ENCODE measurements at regions not wholly inside any gene's neighbourhood (a gene's known extent, or its start where the extent isn't known, plus 50 kb on each side); places are given as distances from the start of the nearest gene placed in this dataset.

DNA sequence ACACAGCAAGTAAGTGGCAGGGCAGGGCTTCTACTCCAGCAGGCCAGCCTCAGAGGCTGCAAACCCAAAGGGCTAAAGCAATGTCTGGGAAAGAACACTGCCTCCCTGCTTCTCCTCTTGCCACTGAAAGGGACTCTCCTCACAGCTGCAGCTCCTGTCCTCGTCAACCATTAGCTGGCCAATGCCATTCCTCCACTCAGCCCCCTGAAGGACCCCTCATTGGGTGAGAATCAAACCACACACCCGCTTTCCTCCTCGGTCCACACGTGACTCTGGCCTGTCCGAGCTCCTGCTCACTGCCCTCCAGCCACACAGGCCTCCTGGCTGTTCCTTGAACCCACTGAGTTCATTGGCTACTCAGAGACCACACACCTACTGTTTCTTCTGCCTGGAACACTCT is 253.7 kb upstream of the TLE3 start:
- 17% methylated on average over 5 of the region's 5 CpGs for WGBS (ENCODE audit: insufficient coverage, insufficient replicate concordance, low lambda C conversion rate, missing lambda C conversion rate)
- H3K4me1 ChIP-seq (ENCODE audit: control insufficient read depth, insufficient read depth, low read length) = no peaks in the 10 kb centered on the region
- H4K20me1 ChIP-seq (ENCODE audit: control insufficient read depth, insufficient read depth) = no peaks in the 10 kb centered on the region
- no peak overlapping the region for H3K4me3 ChIP-seq
- DNase-seq (ENCODE audit: low read depth, low spot score) = no peak
- H3K79me2 ChIP-seq (ENCODE audit: control insufficient read depth, insufficient read depth, low read length) = no peaks in the 10 kb centered on the region
- SMC1A ChIA-PET (ENCODE audit: uncharacterized antibody, unreplicated experiment) = no interaction called here
- POLR2A ChIA-PET = no interaction called here
- no peaks in the 10 kb centered on the region for H3K36me3 ChIP-seq (ENCODE audit: control insufficient read depth in 2 of 2, insufficient read depth in 2 of 2, low read length in 1 of 2)
- H3K9me3 ChIP-seq (replicated peaks; ENCODE audit: control insufficient read depth, insufficient read depth, low read length) = no peaks in the 10 kb centered on the region
- H3K9ac ChIP-seq (ENCODE audit: control insufficient read depth, insufficient read depth, low read length) = no peak overlapping the region
- H3K4me2 ChIP-seq (ENCODE audit: control insufficient read depth, insufficient read depth) = no peak overlapping the region
- in situ Hi-C loops (cut with MboI) (no loop called here), intact Hi-C loops (cut with micrococcal nuclease; ENCODE audit: unreplicated experiment) (no loop called here)
- H3K27me3 ChIP-seq (replicated peaks in 1 of 2; ENCODE audit: control insufficient read depth in 2 of 2, insufficient read depth in 2 of 2, low read length in 1 of 2) = peaks cover 6 to 8% of the 10 kb centered on the region in 2 experiments
- no TSS peak for BruUV-seq (replicated peaks)
- no peak overlapping the region for H2AFZ ChIP-seq (ENCODE audit: control insufficient read depth, low read depth, low read length)
- no peak for TF ChIP-seq GATAD2B (conservative IDR thresholded peaks at IDR 0.05; ENCODE audit: low read depth)
- TF ChIP-seq ZNF384 (IDR thresholded peaks at IDR 0.05; ENCODE audit: borderline replicate concordance, low read depth, low read length) = no peak
- CTCF ChIA-PET = interaction anchor here (1.1 kb wide), 1 partner anchor 21 kb away, joined by 3 read pairs; no protein-coding TSS in a partner anchor
- RAD21 ChIA-PET (ENCODE audit: unreplicated experiment) = no interaction called here
- no peak for FAIRE-seq
- no peak for ATAC-seq
- H3K27ac ChIP-seq (ENCODE audit: control insufficient read depth, insufficient read depth) = no peak overlapping the region

DNA sequence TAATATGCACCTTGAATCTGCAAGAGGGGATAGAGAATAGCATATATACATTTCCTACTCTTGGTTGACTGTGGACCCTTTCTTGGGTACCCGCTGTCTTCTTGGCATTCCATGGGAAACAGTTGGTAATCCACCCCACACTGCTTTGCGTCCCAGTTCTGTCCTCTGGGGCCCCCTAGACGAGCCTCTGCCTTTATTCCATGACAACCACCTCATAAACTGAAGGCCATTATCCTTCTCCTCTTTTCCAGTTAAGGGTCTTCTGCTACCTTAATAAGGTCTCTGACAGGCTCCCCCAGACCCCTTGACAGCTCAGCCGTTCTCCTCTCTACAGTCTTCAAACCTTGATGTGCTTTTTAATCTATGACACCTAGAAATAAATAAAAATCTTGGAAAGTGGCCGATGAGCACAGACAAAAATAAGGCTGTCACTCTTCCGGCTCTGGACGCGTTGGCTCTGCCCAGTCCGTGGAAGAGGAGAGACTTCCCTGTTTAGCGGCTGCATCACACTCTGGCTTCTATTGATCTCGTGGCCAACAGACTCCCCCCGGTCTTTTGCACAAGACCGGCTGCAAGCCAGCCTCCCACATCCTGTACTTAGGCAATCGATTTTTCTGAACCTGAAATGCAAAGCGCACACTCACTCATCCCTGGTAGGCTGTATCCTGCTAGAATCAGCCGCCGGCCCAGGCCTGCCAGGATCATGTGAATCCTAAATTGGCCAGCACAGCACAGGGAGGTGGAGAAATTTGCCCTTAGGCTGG is 251.0 kb upstream of the TLE3 start:
- H3K4me1 ChIP-seq (ENCODE audit: control insufficient read depth, insufficient read depth, low read length) = no peaks in the 10 kb centered on the region
- no peaks in the 10 kb centered on the region for H4K20me1 ChIP-seq (ENCODE audit: control insufficient read depth, insufficient read depth)
- no peak for DNase-seq (ENCODE audit: low read depth, low spot score)
- no peak overlapping the region for H3K9ac ChIP-seq (ENCODE audit: control insufficient read depth, insufficient read depth, low read length)
- no peaks in the 10 kb centered on the region for H3K9me3 ChIP-seq (replicated peaks; ENCODE audit: control insufficient read depth, insufficient read depth, low read length)
- ATAC-seq = no peak
- 17% methylated on average over 17 of the region's 17 CpGs for WGBS (ENCODE audit: insufficient coverage, insufficient replicate concordance, low lambda C conversion rate, missing lambda C conversion rate)
- no peak overlapping the region for H2AFZ ChIP-seq (ENCODE audit: control insufficient read depth, low read depth, low read length)
- POLR2A ChIA-PET = no interaction called here
- no TSS peak for BruUV-seq (replicated peaks)
- H3K36me3 ChIP-seq (ENCODE audit: control insufficient read depth in 2 of 2, insufficient read depth in 2 of 2, low read length in 1 of 2) = no peaks in the 10 kb centered on the region
- FAIRE-seq = no peak
- in situ Hi-C loops (cut with MboI) (no loop called here), intact Hi-C loops (cut with micrococcal nuclease; ENCODE audit: unreplicated experiment) (no loop called here)
- SMC1A ChIA-PET (ENCODE audit: uncharacterized antibody, unreplicated experiment) = no interaction called here
- H3K4me3 ChIP-seq = no peak overlapping the region
- H3K79me2 ChIP-seq (ENCODE audit: control insufficient read depth, insufficient read depth, low read length) = no peaks in the 10 kb centered on the region
- H3K27me3 ChIP-seq (replicated peaks in 1 of 2; ENCODE audit: control insufficient read depth in 2 of 2, insufficient read depth in 2 of 2, low read length in 1 of 2) = peaks cover 6% of the 10 kb centered on the region in 2 experiments; a peak in 3 of 4 replicates
- RAD21 ChIA-PET (ENCODE audit: unreplicated experiment) = no interaction called here
- no peak overlapping the region for H3K27ac ChIP-seq (ENCODE audit: control insufficient read depth, insufficient read depth)
- CTCF ChIA-PET = interaction anchor here (0.7 kb wide), 1 partner anchor 13 kb away, joined by 3 read pairs; no protein-coding TSS in a partner anchor
- no peak overlapping the region for H3K4me2 ChIP-seq (ENCODE audit: control insufficient read depth, insufficient read depth)
- no peak for TF ChIP-seq CHD4 (IDR thresholded peaks at IDR 0.05)
- no peak for TF ChIP-seq RAD21 (IDR thresholded peaks at IDR 0.05; ENCODE audit: insufficient read depth, low read depth, low read length)
- no peak for TF ChIP-seq MEF2A (IDR thresholded peaks at IDR 0.05; ENCODE audit: insufficient read depth, low read depth, low read length)
- TF ChIP-seq MEF2B (IDR thresholded peaks at IDR 0.05; ENCODE audit: partially characterized antibody, poor library complexity, severe bottlenecking) = no peak
- TF ChIP-seq RAD51 (IDR thresholded peaks at IDR 0.05) = no peak
- no peak for TF ChIP-seq ZNF217 (IDR thresholded peaks at IDR 0.05)
- no peak for TF ChIP-seq POLR2A (IDR thresholded peaks at IDR 0.05; ENCODE audit: low read depth, low read length)
- TF ChIP-seq ZNF24 (IDR thresholded peaks at IDR 0.05) = no peak
- no peak for TF ChIP-seq MXI1 (IDR thresholded peaks at IDR 0.05; ENCODE audit: low read depth, low read length)
- TF ChIP-seq WRNIP1 (IDR thresholded peaks at IDR 0.05; ENCODE audit: borderline replicate concordance, low read depth, low read length) = no peak
- TF ChIP-seq, protein P1, sequence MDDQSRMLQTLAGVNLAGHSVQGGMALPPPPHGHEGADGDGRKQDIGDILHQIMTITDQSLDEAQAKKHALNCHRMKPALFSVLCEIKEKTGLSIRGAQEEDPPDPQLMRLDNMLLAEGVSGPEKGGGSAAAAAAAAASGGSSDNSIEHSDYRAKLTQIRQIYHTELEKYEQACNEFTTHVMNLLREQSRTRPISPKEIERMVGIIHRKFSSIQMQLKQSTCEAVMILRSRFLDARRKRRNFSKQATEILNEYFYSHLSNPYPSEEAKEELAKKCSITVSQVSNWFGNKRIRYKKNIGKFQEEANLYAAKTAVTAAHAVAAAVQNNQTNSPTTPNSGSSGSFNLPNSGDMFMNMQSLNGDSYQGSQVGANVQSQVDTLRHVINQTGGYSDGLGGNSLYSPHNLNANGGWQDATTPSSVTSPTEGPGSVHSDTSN (IDR thresholded peaks at IDR 0.05; ENCODE audit: insufficient replicate concordance, low read depth, low read length) = no peak
- TF ChIP-seq MTA2 (IDR thresholded peaks at IDR 0.05; ENCODE audit: low read depth) = no peak
- TF ChIP-seq SREBF2 (IDR thresholded peaks at IDR 0.05; ENCODE audit: low read length) = no peak
